GM18502 (cell line): ENCODE measurements at regions not wholly inside any gene's neighbourhood (a gene's known extent, or its start where the extent isn't known, plus 50 kb on each side); places are given as distances from the start of the nearest gene placed in this dataset.
"Not testable (repeated sequence)": the region's sequence is repeated elsewhere in the genome, so short reads cannot be mapped to it uniquely, and the experiment has no call there.

Experiments
- ATAC-seq: cut with Tn5 transposase; IDR thresholded peaks from one replicate; pipeline ENCODE4 v1.9.1; 2021; ENCODE audit warnings: mild to moderate bottlenecking; ENCODE audit not compliant: unreplicated experiment, poor library complexity

GRCh38 chr5:28296254-28297013 lies 1258.0 kb upstream of the CDH9 start:
- no peak for ATAC-seq

- not testable (repeated sequence) for ATAC-seq
Observed at GRCh38 chr5:28287021-28287420, 1248.6 kb upstream of the CDH9 start.

- no peak for ATAC-seq
Observed at GRCh38 chr5:28286566-28286965, 1248.2 kb upstream of the CDH9 start.

- ATAC-seq = no peak
Observed at GRCh38 chr5:28284788-28285187, 1246.4 kb upstream of the CDH9 start.

DNA sequence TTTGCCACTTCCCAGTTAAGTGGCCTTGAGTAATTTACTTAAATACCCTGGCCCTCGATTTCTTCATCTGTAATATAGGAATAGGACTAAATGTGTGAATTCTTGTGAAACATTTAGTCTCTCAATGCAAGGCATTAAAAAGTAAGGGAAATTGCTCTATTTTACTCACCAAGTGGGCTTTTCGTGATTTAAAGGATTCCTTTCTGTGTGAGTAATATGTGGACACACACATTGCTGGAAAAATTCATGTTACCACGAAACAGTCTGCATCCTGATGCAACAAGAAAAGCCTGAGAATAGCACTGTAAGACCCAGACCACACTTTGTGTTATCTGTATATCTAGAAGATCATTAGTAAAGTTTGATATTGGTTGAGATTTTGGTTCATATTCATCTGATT lies 1243.0 kb upstream of the CDH9 start:
- no peak for ATAC-seq

DNA sequence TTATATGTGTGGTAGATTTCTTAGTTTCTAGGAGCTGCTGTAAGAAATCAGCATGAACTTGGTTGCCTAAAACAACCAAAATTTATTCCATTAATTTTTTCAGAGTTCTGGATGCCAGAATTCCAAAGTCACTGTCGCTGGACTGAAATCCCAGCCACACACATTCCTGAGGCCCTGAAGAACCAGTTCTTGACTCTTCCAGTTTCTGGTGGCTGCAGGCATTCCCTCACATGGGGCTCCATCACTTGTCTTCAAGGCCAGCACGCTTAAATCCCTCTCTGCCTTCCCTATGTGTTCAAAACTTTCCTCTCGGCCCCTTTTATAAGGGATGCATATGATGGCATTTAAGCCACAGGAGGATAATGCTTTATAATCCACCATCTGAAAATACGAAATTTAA lies 1237.5 kb upstream of the CDH9 start:
- ATAC-seq = no peak

GRCh38 chr5:28269978-28270377 lies 1231.6 kb upstream of the CDH9 start:
- ATAC-seq = no peak

DNA sequence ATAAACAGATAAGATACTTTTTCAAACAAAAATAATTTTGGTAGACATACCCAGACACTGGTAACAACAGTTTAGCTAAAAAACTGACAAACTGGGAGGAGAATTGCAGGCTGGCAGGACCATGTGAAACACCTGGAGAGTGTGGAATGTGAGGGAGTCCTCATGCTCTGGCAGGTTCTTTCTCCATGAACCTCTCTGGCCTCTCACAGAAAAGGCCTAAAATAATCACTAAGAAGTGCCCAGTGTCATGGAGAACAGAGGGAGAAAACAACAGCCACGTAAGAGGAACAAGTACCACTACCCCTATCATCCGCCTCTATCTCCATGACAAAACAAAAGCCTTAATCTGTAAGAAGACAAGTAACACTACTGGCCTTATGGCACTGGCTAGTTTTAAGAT lies 1227.5 kb upstream of the CDH9 start:
- no peak for ATAC-seq

GRCh38 chr5:28254846-28255245 lies 1216.5 kb upstream of the CDH9 start:
- ATAC-seq = no peak

GRCh38 chr5:28253431-28253830 lies 1215.0 kb upstream of the CDH9 start:
- ATAC-seq = no peak

DNA sequence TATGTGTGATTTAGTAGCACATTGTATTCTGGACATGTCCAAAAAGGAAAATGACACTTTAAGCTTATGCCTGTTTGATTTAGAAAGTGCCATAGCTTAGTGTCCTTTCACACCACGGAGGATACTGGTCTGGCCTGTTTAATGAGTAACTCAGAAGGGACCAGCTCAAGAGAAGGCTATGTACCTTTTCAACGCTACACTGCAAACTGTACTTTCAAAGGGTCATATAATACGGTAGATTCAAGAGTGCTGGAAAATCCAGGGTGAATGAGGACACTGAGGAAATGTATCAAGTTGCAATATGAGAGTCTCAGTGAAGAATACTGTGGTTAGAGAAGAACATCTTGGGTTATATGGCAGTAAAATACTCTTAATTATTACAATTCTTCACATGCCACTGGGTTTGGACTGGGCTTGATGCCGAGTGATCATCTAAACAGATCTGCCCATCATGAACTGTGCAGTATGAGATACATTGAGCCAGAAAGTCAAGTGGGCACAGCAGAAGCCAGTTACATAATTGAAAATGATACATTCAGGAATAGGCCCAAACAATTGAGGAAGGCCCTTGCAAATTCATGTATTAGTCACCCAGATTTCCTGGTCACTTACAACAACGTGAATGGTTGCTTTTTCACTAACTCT lies 1211.5 kb upstream of the CDH9 start:
- no peak for ATAC-seq

GRCh38 chr5:28234356-28234968 lies 1196.1 kb upstream of the CDH9 start:
- ATAC-seq = no peak

GRCh38 chr5:28226407-28226806 lies 1188.0 kb upstream of the CDH9 start:
- no peak for ATAC-seq

- no peak for ATAC-seq
Observed at GRCh38 chr5:28219539-28219938, 1181.2 kb upstream of the CDH9 start.

DNA sequence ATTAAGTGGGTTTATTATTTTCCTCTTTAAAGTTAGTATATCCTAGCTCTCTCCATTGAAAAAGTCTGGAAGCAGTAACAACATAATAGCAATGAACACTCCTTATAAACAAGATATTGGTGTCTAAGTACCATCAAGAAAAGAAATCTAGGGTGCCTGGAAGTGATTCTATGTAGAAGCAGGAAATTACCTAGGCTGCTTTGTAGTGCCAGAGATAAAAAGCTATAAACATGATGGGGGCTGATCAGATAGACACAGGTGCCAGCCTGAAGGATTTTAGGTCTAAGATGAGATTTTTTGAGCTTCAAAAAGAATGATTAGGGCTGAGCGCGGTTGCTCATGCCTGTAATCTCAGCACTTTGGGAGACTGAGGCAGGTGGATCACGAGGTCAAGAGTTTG lies 1179.3 kb upstream of the CDH9 start:
- ATAC-seq = no peak

DNA sequence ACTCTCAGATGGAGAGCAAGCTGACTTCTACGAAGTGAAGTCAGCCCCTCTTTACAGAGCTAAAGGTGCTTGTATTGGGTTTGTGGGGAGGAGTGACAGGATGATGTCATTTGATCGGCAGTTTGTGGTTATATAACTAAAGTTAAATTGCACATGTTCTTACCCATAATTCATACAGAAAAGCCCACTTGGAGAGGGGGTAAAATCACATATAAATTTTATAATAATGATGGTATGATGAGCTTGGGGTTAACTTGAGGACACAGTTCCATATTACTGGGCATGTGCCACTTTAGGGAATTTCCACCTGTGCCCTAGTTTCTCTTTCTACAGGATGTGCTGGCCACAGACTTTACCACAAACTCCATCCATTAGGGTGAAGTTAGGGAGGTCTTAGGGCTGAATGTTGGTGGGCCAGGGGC lies 1178.6 kb upstream of the CDH9 start:
- ATAC-seq = peak; percentile 72

DNA sequence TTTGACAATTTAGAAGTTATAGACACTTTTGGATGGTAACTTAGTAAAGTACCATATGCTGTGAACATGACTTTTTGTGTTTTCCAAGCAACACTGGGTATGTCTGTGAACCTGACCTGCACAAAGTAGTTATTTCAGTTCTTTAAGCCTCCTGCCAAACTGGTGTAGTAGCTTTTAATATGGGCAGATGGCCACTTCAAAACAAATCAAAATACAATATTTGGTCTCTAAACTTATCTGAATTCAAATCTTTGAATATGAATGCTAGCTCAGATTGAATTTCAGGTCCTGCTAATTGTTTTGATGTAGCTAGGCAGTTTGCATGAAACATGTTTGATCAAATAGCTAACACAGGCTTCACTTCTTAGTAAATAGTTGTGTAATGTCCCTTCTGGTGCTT lies 1176.7 kb upstream of the CDH9 start:
- ATAC-seq = no peak

DNA sequence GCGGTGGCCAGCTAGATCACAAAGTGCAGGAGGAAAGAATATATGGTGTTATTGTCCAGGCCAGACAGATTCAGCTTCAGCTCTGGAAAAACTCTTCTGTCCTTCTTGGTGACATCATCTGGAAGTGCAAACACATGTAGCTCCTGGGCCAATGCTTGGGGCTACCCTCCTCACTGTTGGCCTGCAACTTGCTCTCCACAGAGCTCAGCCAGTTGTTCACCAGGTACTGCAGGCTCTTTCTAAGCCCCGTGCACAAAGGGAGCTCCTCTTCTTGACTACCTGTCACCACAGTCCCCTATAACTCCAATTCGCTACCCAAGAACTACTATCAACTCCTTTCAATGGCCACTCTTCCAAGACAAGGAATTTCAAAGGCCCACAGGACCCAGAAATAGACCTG lies 1175.9 kb upstream of the CDH9 start:
- no peak for ATAC-seq

DNA sequence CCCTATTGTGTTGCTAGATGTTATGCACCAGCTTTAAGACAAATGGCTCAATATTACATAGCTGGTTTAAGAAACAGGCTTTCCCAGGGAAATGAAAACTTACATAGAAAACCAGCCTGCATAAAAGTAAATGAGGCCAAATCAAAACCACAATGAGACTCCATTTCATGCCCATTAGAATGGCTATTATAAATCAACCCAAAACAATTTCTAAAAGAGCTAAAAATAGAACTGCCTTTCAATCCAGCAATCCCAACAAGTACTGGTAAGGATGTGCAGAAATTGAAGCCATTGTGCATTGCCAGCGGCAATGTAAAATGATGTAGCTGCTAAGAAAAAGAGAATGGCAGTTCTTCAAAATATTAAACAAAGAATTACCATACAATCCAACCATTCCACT lies 1170.0 kb upstream of the CDH9 start:
- no peak for ATAC-seq

- no peak for ATAC-seq
Observed at GRCh38 chr5:28190011-28190410, 1151.6 kb upstream of the CDH9 start.

- ATAC-seq = no peak
Observed at GRCh38 chr5:28174691-28175090, 1136.3 kb upstream of the CDH9 start.

DNA sequence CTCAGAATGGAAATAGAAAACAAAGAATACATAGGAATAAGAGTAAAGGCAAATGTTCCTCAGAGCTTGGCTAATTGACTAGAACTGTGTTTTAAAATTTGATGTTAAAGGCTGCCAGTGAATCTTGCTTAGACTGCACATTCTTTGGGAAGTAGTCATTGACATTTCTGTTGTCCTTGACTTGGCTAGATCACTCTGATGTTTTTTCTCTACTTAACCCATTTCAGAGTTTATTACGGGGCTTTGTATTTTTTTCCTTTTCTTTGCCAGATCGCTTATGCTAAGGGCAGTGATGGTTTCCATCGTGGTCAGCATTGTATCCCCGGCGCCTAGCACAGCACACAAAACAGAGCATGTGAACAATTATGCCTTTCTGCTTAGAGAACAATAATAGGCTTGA lies 1126.7 kb upstream of the CDH9 start:
- ATAC-seq = no peak
